GM18858 (cell line): ENCODE measurements at regions not wholly inside any gene's neighbourhood (a gene's known extent, or its start where the extent isn't known, plus 50 kb on each side); places are given as distances from the start of the nearest gene placed in this dataset.
"Not testable (repeated sequence)": the region's sequence is repeated elsewhere in the genome, so short reads cannot be mapped to it uniquely, and the experiment has no call there.

Experiments
- ATAC-seq: cut with Tn5 transposase; IDR thresholded peaks from one replicate; pipeline ENCODE4 v1.9.1; 2021; ENCODE audit not compliant: unreplicated experiment

DNA sequence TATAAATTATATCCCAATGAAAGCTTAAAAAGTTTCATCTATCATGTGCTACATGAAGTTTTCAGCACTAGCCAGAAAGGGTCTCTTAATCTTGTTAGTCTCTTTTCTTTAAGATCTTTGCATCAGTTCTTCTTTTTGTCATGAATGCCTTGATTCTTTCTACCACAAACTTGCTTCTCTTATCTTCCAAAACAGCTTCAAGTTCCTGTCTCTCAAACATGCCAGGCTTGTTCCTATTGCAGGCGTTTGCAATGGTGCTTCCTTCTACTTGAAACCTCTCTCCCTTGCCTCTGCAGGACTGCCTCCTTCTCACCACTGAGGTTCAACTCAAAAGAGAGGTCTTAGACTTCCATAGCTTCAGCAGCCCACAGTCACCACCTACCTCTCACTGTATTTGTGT, 104.3 kb upstream of the FRMD4B start:
- ATAC-seq, result no peak

GRCh38 chr3:69488026-69488425, 102.1 kb upstream of the FRMD4B start:
- no peak for ATAC-seq

DNA sequence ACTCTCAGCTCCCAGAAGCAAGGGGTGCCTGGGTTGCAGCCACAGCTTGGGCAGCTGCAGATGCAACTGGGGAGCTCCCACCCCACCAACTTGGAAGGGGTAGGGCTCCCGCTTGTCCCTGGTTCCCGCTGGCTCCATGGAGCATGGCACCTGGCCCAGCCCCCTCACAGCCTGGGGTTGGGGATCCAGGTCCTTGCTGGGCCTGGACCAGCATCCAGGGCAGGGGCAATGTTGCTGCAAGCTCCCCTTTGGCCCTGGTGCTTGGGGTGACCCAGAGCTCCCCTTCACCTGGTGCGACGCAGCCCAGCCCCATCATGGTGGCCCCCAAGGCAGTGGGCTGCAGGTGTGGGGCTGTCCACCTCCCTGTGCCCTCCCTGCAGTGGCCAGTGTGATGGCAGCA, 99.6 kb upstream of the FRMD4B start:
- ATAC-seq, result no peak

DNA sequence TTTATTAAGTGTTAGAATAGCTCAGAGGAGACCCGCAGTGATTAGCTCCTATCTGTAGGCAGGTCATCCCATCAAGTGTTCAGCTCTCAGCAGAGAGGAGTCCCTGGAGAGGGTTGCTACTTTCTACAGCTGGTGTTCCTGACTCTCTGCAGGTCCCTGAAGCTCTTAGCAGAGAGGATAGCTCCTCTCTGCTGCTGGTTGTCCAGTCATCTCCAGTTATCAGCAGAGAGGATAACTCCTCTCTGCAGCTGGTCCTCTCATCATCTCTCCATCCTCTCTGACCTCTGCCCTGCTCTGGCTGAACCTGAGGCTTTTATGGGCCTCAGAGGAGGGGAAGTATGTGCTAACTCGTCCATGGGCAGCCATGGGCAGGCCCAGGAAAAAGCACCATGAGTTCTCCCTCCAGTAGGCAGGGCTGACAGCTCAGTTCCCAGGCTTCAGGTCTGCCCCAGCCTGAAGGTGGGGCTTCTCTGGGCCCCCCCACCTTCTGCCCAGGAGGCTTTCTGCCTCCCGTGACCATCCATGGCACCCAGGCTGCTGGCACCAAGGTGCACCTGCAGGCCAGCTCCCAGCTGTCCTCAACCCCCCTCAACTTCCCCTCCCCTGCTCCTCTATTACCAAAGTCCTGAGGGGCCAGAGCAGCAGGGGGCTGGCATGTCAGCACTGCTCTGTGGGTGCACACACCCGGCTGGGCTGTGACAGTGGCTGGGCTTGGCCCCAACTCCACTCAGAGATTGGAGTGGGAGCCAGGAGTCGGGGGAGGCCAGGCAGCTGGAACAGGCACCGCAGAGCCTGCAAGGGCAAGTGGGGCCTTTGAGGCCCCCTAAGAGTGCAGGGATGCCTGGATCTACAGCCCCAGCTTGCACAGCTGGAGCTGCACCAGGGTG, 98.9 kb upstream of the FRMD4B start:
- no peak for ATAC-seq

GRCh38 chr3:69483449-69483848, 97.6 kb upstream of the FRMD4B start:
- no peak for ATAC-seq

GRCh38 chr3:69480986-69481385, 95.1 kb upstream of the FRMD4B start:
- ATAC-seq, result not testable (repeated sequence)

GRCh38 chr3:69474186-69474585, 88.3 kb upstream of the FRMD4B start:
- no peak for ATAC-seq

- ATAC-seq, result no peak
Observed at GRCh38 chr3:69472093-69472492, 86.2 kb upstream of the FRMD4B start.

DNA sequence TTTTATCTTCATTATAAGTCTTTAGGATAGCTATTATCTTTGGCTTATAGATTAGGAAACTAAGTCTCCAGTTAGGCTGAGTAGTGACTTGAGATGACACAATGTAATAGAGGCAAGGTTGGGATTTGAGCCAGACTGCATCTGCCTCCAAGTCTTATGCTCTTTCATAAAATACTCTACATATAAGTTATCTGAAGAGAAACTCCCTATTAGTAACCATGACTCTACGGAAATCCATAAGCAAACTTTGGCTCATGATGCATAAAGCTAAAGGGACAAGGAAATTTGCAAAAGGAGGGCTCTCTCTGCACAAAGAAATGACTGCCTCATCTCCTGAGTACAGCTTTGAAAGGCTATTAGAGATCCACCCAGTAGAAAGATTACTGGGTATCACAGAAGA, 77.6 kb upstream of the FRMD4B start:
- no peak for ATAC-seq

DNA sequence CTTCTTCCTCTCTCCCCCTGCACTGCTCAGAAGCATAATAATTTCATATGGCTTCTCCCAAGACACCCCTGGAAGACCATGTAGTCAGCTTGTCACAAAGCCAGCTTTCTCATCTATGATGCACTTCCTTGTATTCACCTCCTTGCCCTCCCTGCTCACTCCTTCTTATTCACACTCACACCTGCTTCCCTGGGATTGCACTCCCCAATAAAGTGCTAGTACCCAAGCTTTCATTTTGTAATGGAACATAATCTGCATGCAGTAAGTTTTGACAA, 76.9 kb upstream of the FRMD4B start:
- no peak for ATAC-seq

DNA sequence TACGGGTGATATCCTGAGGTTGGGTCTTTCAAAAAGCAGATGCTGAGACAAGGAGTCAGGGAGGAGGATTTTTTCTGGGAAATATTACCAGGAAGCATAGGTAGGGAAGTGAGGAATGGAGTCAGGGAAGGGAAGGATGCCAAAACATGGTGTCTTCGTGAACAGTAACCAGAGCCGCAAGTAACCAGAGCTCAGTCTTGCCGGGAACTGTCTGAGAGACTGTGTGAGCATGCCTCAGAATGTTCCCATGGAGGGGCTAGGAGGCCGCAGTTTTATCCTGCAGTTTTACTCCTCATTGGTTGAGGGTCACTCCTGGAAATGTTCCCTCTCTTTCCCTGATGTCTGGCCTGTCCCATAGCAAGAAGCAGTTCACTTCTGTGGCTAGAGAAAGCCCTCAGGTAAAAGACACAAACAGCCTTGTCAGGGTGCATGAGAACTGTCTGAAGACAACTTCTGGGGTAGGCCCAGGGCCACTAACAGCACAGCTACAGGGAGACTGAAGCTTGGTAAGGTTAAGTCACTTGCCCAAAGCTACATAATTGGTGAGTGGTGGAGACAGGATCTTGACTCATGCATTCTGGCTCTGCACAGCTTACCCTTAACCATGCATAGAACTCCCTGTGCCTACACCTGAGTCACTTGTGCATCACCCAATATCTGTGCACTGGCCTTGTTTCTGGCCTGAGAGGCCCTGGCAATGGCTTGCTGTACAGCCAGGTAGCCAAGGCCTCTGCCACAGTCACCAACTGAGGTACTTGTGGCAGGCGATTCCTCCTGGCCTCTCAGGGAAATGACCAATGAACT, 76.3 kb upstream of the FRMD4B start:
- ATAC-seq, result no peak

GRCh38 chr3:69460034-69460433, 74.1 kb upstream of the FRMD4B start:
- ATAC-seq, result no peak

GRCh38 chr3:69458803-69459365, 73.0 kb upstream of the FRMD4B start:
- no peak for ATAC-seq

DNA sequence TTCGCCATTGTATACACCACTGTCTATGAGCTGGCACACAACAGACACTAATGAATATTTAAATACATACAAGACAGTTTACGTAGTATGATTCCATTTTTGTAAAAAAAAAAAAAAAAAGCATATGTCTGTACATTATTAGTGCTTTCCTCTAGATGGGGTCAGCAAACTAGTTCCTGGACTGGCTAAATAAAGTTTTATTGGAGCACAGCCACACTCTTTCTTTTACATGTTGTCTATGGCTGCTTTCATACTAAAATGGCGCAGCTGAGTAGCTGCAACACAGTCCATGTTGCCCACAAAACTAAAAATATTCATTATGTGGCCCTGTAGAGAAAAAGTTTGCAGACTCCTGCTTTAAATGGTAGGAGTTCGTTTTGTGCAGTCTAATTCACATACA, 70.7 kb upstream of the FRMD4B start:
- ATAC-seq, result no peak

- no peak for ATAC-seq
Observed at GRCh38 chr3:69454204-69454787, 68.4 kb upstream of the FRMD4B start.

DNA sequence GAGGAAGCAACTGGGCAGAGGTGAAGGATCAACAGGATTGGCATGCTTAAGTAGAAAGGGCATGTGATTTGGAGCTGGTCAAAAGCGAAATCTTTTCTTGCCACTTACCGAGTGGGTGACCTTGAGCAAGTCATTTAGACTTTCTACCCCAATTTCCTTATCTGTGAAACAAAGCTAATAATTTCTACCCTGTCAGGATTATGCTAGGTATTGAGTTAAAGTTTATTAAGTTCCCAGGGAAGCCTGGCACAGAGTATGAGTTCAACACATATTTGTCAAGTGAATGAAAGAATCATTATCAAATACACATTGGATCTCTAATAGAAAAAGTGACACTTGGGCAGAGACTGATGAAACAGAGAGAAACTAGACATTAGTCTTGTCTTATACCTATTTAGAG, 66.4 kb upstream of the FRMD4B start:
- no peak for ATAC-seq

DNA sequence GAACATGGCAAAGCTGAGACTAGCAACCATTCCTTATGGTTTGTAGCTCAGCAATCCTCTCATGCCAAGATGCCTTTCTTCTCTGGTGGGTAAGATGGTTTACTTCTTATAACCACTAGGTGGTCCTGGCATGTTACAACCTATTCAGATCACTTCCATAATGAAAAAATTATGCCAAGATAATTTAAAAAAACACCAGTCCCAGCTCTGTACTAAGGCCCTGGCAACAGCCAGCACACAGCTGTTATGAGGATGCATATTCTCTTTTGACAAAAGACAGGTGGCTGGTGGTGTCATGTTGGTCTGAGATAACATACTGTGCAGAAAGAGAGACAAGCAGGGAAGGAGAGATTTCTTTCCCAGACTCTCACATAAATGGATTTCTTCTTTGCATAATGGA, 65.7 kb upstream of the FRMD4B start:
- no peak for ATAC-seq

DNA sequence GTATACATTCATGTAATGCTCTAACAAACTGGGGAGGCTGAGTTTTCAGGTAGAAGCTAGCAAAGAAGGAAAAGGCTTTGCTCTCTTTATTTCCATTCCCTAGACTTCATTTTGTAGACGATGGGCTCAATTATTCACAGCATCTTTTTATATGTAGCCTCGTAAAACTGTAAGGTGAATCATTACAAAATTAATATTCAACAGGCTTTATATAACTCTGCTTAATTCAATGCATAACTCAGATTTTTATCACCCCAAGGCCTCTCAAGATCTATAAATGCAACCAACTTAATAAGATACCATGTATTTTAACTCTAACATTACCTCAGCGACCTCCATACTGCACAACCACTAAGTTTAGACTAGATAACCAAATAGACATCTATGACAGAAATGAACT, 63.0 kb upstream of the FRMD4B start:
- ATAC-seq, result no peak

DNA sequence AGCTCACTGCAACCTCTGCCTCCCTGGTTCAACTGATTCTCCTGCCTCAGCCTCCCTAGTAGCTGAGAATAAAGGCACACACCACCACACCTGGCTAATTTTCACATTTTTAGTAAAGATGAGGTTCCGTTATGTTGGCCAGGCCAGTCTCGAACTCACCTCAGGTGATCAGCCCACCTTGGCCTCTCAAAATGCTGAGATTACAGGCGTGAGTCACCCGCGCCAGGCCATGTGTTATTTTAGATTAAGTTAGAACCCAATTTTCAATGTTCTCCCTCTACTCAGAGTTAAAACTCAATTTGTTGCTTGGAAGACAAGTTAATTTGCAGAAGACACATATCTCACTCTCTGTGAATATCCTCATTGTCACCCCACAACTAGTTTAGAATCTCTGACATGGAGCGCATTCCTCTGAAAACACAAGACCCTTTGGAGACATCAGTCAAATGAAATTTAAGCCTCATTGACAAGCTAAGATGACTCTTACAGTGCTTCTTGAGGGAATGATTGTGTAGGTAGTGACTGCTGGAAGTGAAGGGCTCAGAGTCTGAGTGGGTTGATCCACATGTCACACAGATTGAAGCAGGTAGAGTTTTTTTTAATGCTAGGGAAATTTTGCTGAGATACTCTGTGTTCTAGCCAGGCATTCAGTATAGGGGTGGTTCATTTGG, 60.6 kb upstream of the FRMD4B start:
- ATAC-seq, result no peak

DNA sequence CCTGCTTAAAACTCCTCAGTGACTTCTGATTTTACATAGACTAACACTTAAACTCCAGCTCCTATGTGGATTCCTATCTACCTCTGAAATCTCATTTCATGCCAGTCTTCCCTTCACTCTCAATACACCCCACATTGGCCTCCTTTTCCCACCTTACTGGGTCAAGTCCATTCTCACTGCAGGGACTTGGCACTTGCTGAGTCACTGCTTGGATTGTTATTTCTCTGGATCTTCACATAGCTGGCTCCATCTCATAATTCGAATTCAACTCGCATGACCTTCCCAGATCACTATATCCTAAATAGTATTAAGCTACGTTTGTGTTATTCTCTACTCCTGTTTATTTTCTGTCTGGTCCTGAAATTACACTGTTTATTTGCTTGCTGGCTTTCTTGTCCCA, 59.6 kb upstream of the FRMD4B start:
- ATAC-seq, result no peak

GRCh38 chr3:69445024-69445423, 59.1 kb upstream of the FRMD4B start:
- ATAC-seq, result no peak
